Panc1 (cell line): ENCODE measurements at regions not wholly inside any gene's neighbourhood (a gene's known extent, or its start where the extent isn't known, plus 50 kb on each side); places are given as distances from the start of the nearest gene placed in this dataset.

Experiments
- ATAC-seq: fragments of 200-7000 bp; cut with Tn5 transposase; 2 replicates; pipeline ENCODE4 v1.9.1; 2020; ENCODE audit warnings: mild to moderate bottlenecking, moderate library complexity
- BruUV-seq: library from RNA; stranded (reverse); fragments of 400-500 nt; replicated peaks from 2 replicates; lab custom pipeline; 2021; lab: Mats Ljungman, UMichigan
- CTCF ChIA-PET: fragments of 300-600 bp; sonication (Branson Sonifier 250); formaldehyde crosslinking; loops from one replicate; lab custom pipeline; 2022; ENCODE audit warnings: antibody characterized with exemption; lab: Charles Lee
- POLR2A ChIA-PET: fragments of 300-600 bp; sonication (Branson Sonifier 250); formaldehyde crosslinking; loops from one replicate; lab custom pipeline; 2022; ENCODE audit warnings: antibody characterized with exemption; lab: Charles Lee
- DNase-seq: peaks from one replicate; pipeline ENCODE4 v3.0.0-alpha.2; 2010; ENCODE audit warnings: low read depth, low spot score
- H3K27ac ChIP-seq: 2 replicates; pipeline ENCODE4 v1.5.1; 2011; ENCODE audit warnings: mild to moderate bottlenecking, low read length, inconsistent platforms
- H3K27me3 ChIP-seq: fragments of 200-500 bp; sonication (Bioruptor generic); 2 replicates; pipeline ENCODE4 v1.6.0; 2014; ENCODE audit warnings: low read length, inconsistent platforms; ENCODE audit not compliant: control insufficient read depth, insufficient read depth
- H3K36me3 ChIP-seq: fragments of 200-500 bp; sonication (Bioruptor generic); 2 replicates; pipeline ENCODE4 v1.5.1; 2014; ENCODE audit warnings: inconsistent platforms, mild to moderate bottlenecking, low read length, moderate library complexity; ENCODE audit not compliant: control insufficient read depth, insufficient read depth
- H3K4me1 ChIP-seq: 2 replicates; pipeline ENCODE4 v1.5.1; 2011; ENCODE audit warnings: inconsistent platforms, mild to moderate bottlenecking, low read length, moderate library complexity; ENCODE audit not compliant: control insufficient read depth, insufficient read depth
- H3K4me3 ChIP-seq, 2 experiments: 2 replicates each; pipeline ENCODE4 v1.5.1; 2011 to 2012; ENCODE audit warnings: low read depth in 2 of 2, low read length in 2 of 2, mild to moderate bottlenecking in 2 of 2, inconsistent platforms in 1 of 2, moderate library complexity in 1 of 2
- H3K9me3 ChIP-seq: fragments of 200-500 bp; sonication (Bioruptor generic); 2 replicates; pipeline ENCODE4 v1.5.1; 2014; ENCODE audit warnings: low read depth, mild to moderate bottlenecking, inconsistent platforms, low read length, moderate library complexity; ENCODE audit not compliant: control insufficient read depth, insufficient read depth
- POLR2AphosphoS5 ChIP-seq: IDR thresholded peaks from 2 replicates; pipeline ENCODE4 v1.6.1; 2012; ENCODE audit warnings: mild to moderate bottlenecking, low read depth, low read length, moderate library complexity
- SIN3A ChIP-seq: IDR thresholded peaks from 2 replicates; pipeline ENCODE4 v1.6.1; 2012; ENCODE audit warnings: low read depth, mild to moderate bottlenecking, low read length, moderate library complexity, borderline replicate concordance; ENCODE audit not compliant: insufficient read depth
- TCF7L2 ChIP-seq: IDR thresholded peaks from 2 replicates; pipeline ENCODE4 v1.6.1; 2011; ENCODE audit warnings: mild to moderate bottlenecking, low read depth, low read length, inconsistent platforms
- in situ Hi-C: cut with HindIII; loops from 2 replicates; pipeline ENCODE4 v1.10.0; 2016; ENCODE audit warnings: low sequenced_read_pairs, low pct_unique_long_range_greater_than_20kb
- intact Hi-C: fragments of 100-400 bp; cut with micrococcal nuclease; formaldehyde crosslinking; loops from one replicate; pipeline ENCODE4 v1.10.0; 2022; ENCODE audit not compliant: unreplicated experiment
- TF ChIP-seq, protein P1 (sequence below), 2 experiments: IDR thresholded peaks; 2 replicates each; pipeline ENCODE4 v1.6.1; 2011 to 2012; ENCODE audit warnings: low read depth in 2 of 2, control low read depth in 1 of 2, low read length in 1 of 2, mild to moderate bottlenecking in 1 of 2, moderate library complexity in 1 of 2; ENCODE audit not compliant: insufficient read depth in 1 of 2
- TF ChIP-seq, protein P2 (sequence below): fragments of 450-650 bp; IDR thresholded peaks from 2 replicates; pipeline ENCODE4 v1.5.1; 2017; ENCODE audit warnings: mild to moderate bottlenecking

- Histone ChIP-seq H3K4me3 (no peak overlapping the region), H3K4me1 (no peaks in the 10 kb centered on the region), H3K9me3 (no peaks in the 10 kb centered on the region), H3K27ac (no peak overlapping the region), H3K36me3 (no peaks in the 10 kb centered on the region), H3K27me3 (no peaks in the 10 kb centered on the region)
- no peak for TF ChIP-seq TCF7L2
- intact Hi-C loops (no loop called here), in situ Hi-C loops (no loop called here)
- POLR2A ChIA-PET, result no interaction called here
- CTCF ChIA-PET, result no interaction called here
- no peak for ATAC-seq
- BruUV-seq, result no TSS peak
- DNase-seq, result no peak
These were observed 396.6 kb downstream of the EIPR1 start for GRCh38 chr2:2981000-2981399.

GRCh38 chr2:2974982-2975381 lies 402.6 kb downstream of the EIPR1 start:
- in situ Hi-C loops (no loop called here), intact Hi-C loops (no loop called here)
- Histone ChIP-seq H3K4me1 (no peaks in the 10 kb centered on the region), H3K9me3 (no peaks in the 10 kb centered on the region), H3K27me3 (no peaks in the 10 kb centered on the region), H3K36me3 (no peaks in the 10 kb centered on the region), H3K27ac (no peak overlapping the region), H3K4me3 (no peak overlapping the region)
- DNase-seq (no peak), ATAC-seq (no peak)
- no peak for TF ChIP-seq SIN3A
- TF ChIP-seq, protein P1, sequence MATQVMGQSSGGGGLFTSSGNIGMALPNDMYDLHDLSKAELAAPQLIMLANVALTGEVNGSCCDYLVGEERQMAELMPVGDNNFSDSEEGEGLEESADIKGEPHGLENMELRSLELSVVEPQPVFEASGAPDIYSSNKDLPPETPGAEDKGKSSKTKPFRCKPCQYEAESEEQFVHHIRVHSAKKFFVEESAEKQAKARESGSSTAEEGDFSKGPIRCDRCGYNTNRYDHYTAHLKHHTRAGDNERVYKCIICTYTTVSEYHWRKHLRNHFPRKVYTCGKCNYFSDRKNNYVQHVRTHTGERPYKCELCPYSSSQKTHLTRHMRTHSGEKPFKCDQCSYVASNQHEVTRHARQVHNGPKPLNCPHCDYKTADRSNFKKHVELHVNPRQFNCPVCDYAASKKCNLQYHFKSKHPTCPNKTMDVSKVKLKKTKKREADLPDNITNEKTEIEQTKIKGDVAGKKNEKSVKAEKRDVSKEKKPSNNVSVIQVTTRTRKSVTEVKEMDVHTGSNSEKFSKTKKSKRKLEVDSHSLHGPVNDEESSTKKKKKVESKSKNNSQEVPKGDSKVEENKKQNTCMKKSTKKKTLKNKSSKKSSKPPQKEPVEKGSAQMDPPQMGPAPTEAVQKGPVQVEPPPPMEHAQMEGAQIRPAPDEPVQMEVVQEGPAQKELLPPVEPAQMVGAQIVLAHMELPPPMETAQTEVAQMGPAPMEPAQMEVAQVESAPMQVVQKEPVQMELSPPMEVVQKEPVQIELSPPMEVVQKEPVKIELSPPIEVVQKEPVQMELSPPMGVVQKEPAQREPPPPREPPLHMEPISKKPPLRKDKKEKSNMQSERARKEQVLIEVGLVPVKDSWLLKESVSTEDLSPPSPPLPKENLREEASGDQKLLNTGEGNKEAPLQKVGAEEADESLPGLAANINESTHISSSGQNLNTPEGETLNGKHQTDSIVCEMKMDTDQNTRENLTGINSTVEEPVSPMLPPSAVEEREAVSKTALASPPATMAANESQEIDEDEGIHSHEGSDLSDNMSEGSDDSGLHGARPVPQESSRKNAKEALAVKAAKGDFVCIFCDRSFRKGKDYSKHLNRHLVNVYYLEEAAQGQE (IDR thresholded peaks at IDR 0.05; ENCODE audit: insufficient read depth in 1 of 2, low read depth in 2 of 2, low read length in 1 of 2), result no peak
- TF ChIP-seq POLR2AphosphoS5, result no peak
- TF ChIP-seq, protein P2, sequence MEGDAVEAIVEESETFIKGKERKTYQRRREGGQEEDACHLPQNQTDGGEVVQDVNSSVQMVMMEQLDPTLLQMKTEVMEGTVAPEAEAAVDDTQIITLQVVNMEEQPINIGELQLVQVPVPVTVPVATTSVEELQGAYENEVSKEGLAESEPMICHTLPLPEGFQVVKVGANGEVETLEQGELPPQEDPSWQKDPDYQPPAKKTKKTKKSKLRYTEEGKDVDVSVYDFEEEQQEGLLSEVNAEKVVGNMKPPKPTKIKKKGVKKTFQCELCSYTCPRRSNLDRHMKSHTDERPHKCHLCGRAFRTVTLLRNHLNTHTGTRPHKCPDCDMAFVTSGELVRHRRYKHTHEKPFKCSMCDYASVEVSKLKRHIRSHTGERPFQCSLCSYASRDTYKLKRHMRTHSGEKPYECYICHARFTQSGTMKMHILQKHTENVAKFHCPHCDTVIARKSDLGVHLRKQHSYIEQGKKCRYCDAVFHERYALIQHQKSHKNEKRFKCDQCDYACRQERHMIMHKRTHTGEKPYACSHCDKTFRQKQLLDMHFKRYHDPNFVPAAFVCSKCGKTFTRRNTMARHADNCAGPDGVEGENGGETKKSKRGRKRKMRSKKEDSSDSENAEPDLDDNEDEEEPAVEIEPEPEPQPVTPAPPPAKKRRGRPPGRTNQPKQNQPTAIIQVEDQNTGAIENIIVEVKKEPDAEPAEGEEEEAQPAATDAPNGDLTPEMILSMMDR, result no peak
- no peak for TF ChIP-seq TCF7L2
- no TSS peak for BruUV-seq
- POLR2A ChIA-PET, result no interaction called here
- CTCF ChIA-PET, result no interaction called here

- Histone ChIP-seq H3K27ac (no peak overlapping the region), H3K36me3 (no peaks in the 10 kb centered on the region), H3K27me3 (no peaks in the 10 kb centered on the region), H3K9me3 (no peaks in the 10 kb centered on the region), H3K4me3 (no peak overlapping the region), H3K4me1 (no peaks in the 10 kb centered on the region)
- ATAC-seq, result no peak
- POLR2A ChIA-PET, result no interaction called here
- BruUV-seq, result no TSS peak
- TF ChIP-seq POLR2AphosphoS5, result no peak
- no peak for TF ChIP-seq SIN3A
- TF ChIP-seq, protein P1 (IDR thresholded peaks at IDR 0.05; ENCODE audit: insufficient read depth in 1 of 2, low read depth in 2 of 2, low read length in 1 of 2), result no peak
- TF ChIP-seq, protein P2, result no peak
- TF ChIP-seq TCF7L2, result no peak
- no peak for DNase-seq
- intact Hi-C loops, result no loop called here
- in situ Hi-C loops, result no loop called here
- CTCF ChIA-PET, result no interaction called here
These were observed 417.0 kb downstream of the EIPR1 start for GRCh38 chr2:2960441-2961133.
